ENCODE measurements at regions not wholly inside any gene's neighbourhood (a gene's known extent, or its start where the extent isn't known, plus 50 kb on each side); places are given as distances from the start of the nearest gene placed in this dataset.

DNA sequence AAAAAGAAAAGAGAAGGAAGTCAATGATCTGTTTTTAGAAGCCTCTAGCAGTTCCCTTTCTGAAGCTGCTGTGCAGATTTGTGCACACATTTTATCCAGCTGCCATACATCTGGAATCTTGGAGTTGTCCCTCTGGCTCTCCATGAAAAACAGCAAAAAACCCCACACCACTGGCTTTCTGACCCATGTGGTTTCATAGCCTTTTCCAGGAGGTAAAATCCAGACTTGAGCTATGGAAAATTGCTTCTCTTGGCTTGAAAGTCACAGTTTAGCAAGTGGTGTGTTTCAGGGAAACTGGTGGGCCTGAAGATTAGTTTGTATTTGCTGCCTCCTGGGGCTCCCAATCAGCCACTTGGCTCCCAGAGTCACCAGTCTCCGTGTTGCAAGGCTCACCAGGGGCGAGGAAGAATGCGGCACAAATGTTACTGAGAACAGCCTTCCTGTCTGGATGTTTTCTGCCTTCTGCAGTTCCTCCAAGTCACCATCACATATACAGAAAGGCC is 50.1 kb upstream of the ADRB1 start:
- TF ChIP-seq, protein P1, sequence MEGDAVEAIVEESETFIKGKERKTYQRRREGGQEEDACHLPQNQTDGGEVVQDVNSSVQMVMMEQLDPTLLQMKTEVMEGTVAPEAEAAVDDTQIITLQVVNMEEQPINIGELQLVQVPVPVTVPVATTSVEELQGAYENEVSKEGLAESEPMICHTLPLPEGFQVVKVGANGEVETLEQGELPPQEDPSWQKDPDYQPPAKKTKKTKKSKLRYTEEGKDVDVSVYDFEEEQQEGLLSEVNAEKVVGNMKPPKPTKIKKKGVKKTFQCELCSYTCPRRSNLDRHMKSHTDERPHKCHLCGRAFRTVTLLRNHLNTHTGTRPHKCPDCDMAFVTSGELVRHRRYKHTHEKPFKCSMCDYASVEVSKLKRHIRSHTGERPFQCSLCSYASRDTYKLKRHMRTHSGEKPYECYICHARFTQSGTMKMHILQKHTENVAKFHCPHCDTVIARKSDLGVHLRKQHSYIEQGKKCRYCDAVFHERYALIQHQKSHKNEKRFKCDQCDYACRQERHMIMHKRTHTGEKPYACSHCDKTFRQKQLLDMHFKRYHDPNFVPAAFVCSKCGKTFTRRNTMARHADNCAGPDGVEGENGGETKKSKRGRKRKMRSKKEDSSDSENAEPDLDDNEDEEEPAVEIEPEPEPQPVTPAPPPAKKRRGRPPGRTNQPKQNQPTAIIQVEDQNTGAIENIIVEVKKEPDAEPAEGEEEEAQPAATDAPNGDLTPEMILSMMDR (IDR thresholded peaks at IDR 0.05; ENCODE audit: extremely low read depth in 1 of 2, insufficient read depth in 1 of 2, low read depth in 1 of 2, low read length in 2 of 2) = no peak
- no peak for TF ChIP-seq POLR2A (IDR thresholded peaks at IDR 0.05; ENCODE audit: low read depth, low read length)
- TF ChIP-seq, protein P2, sequence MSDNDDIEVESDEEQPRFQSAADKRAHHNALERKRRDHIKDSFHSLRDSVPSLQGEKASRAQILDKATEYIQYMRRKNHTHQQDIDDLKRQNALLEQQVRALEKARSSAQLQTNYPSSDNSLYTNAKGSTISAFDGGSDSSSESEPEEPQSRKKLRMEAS (IDR thresholded peaks at IDR 0.05; ENCODE audit: insufficient read depth, insufficient read length) = no peak
- no peak for TF ChIP-seq POLR2AphosphoS5 (IDR thresholded peaks at IDR 0.05; ENCODE audit: insufficient read depth, low read depth, low read length)
- no peak for TF ChIP-seq EZH2 (IDR thresholded peaks at IDR 0.05; ENCODE audit: borderline replicate concordance, low read depth, low read length, severe bottlenecking)
